Ishikawa (cell line): ENCODE measurements at regions not wholly inside any gene's neighbourhood (a gene's known extent, or its start where the extent isn't known, plus 50 kb on each side); places are given as distances from the start of the nearest gene placed in this dataset.

Experiments used
- CEBPB ChIP-seq: IDR thresholded peaks from 2 replicates; pipeline ENCODE4 v1.6.1; 2012
- CREB1 ChIP-seq: IDR thresholded peaks from 2 replicates; pipeline ENCODE4 v1.6.1; 2012; ENCODE audit warnings: low read depth
- EGR1 ChIP-seq: IDR thresholded peaks from 2 replicates; pipeline ENCODE4 v1.6.1; 2012
- EP300 ChIP-seq: IDR thresholded peaks from 2 replicates; pipeline ENCODE4 v1.6.1; 2012; ENCODE audit warnings: borderline replicate concordance
- FOXM1 ChIP-seq: IDR thresholded peaks from 2 replicates; pipeline ENCODE4 v1.6.1; 2012; ENCODE audit warnings: low read depth, borderline replicate concordance
- MAX ChIP-seq: IDR thresholded peaks from 2 replicates; pipeline ENCODE4 v1.6.1; 2012
- RAD21 ChIP-seq: IDR thresholded peaks from 2 replicates; pipeline ENCODE4 v1.6.1; 2012; ENCODE audit warnings: low read depth
- REST ChIP-seq: IDR thresholded peaks from 2 replicates; pipeline ENCODE4 v1.6.1; 2012; ENCODE audit warnings: low read depth, mild to moderate bottlenecking
- TAF1 ChIP-seq: IDR thresholded peaks from 2 replicates; pipeline ENCODE4 v1.6.1; 2012; ENCODE audit warnings: low read depth, mild to moderate bottlenecking
- TCF12 ChIP-seq: IDR thresholded peaks from 2 replicates; pipeline ENCODE4 v1.6.1; 2012; ENCODE audit warnings: low read depth
- TEAD4 ChIP-seq: IDR thresholded peaks from 2 replicates; pipeline ENCODE4 v1.6.1; 2012
- USF1 ChIP-seq: IDR thresholded peaks from 2 replicates; pipeline ENCODE4 v1.6.1; 2012
- YY1 ChIP-seq: IDR thresholded peaks from 2 replicates; pipeline ENCODE4 v1.6.1; 2012; ENCODE audit warnings: low read depth

- TF ChIP-seq TEAD4: no peak
- TF ChIP-seq CEBPB: no peak
- no peak for TF ChIP-seq EP300
- no peak for TF ChIP-seq CREB1
- no peak for TF ChIP-seq FOXM1
- TF ChIP-seq RAD21: peak; percentile 96
- TF ChIP-seq REST: no peak
- no peak for TF ChIP-seq EGR1
- no peak for TF ChIP-seq USF1
- no peak for TF ChIP-seq TCF12
- TF ChIP-seq MAX: peak; percentile 19; the same call in 1 of the 2 replicates
- TF ChIP-seq TAF1: no peak
- no peak for TF ChIP-seq YY1
Measured at GRCh38 chr7:65216469-65216868, 157.2 kb upstream of the ZNF92 start.
